Right atrium auricular region (tissue), 2 donors: ENCODE measurements at regions not wholly inside any gene's neighbourhood (a gene's known extent, or its start where the extent isn't known, plus 50 kb on each side); places are given as distances from the start of the nearest gene placed in this dataset.

Experiments
- DNase-seq: peaks from one replicate; pipeline ENCODE4 v3.0.0-alpha.2; 2019; ENCODE audit warnings: low spot score
- H3K27ac ChIP-seq, 2 donors: fragments of 200-600 bp; sonication (generic); 1 replicate in 1 of 2; 2 replicates in 1 of 2; pipeline ENCODE4 v1.5.1; 2016 to 2019
- H3K27me3 ChIP-seq, 2 donors: fragments of 200-600 bp; sonication (generic); one replicate each; pipeline versions ENCODE4 v1.5.1 to v1.6.0; 2017 to 2019
- H3K36me3 ChIP-seq: fragments of 200-600 bp; sonication (generic); one replicate; pipeline ENCODE4 v1.5.1; 2016
- H3K4me1 ChIP-seq, 2 donors: fragments of 200-600 bp; sonication (generic); one replicate each; pipeline versions ENCODE4 v1.5.1 to v1.6.0; 2017 to 2019
- H3K4me3 ChIP-seq, 2 donors: fragments of 200-600 bp; sonication (generic); 1 replicate in 1 of 2; 2 replicates in 1 of 2; pipeline ENCODE4 v1.5.1; 2017 to 2019; ENCODE audit warnings: mild to moderate bottlenecking in 1 of 2, moderate library complexity in 1 of 2
- H3K9me3 ChIP-seq, 2 donors: fragments of 200-600 bp; sonication (generic); one replicate each; pipeline ENCODE4 v1.5.1; 2019
- CTCF ChIP-seq, 2 donors: fragments of 200-600 bp; sonication (generic); IDR thresholded peaks; one replicate each; pipeline ENCODE4 v1.5.1; 2019; ENCODE audit warnings: antibody characterized with exemption in 2 of 2

GRCh38 chr12:114757684-114758325 lies 73.8 kb upstream of the TBX3 start:
- no peak for TF ChIP-seq CTCF (IDR thresholded peaks at IDR 0.05)
- peaks cover 0 to 2% of the 10 kb centered on the region in 2 donors for H3K4me1 ChIP-seq
- H3K4me3 ChIP-seq = no peak overlapping the region
- no peak overlapping the region for H3K27ac ChIP-seq
- no peaks in the 10 kb centered on the region for H3K9me3 ChIP-seq
- no peaks in the 10 kb centered on the region for H3K36me3 ChIP-seq
- no peak for DNase-seq
- no peaks in the 10 kb centered on the region for H3K27me3 ChIP-seq

GRCh38 chr12:114752217-114752616 lies 68.2 kb upstream of the TBX3 start:
- no peaks in the 10 kb centered on the region for H3K4me1 ChIP-seq
- no peaks in the 10 kb centered on the region for H3K36me3 ChIP-seq
- TF ChIP-seq CTCF (IDR thresholded peaks at IDR 0.05) = no peak
- H3K4me3 ChIP-seq = no peak overlapping the region
- no peaks in the 10 kb centered on the region for H3K27me3 ChIP-seq
- DNase-seq = no peak
- H3K9me3 ChIP-seq = no peaks in the 10 kb centered on the region
- no peak overlapping the region for H3K27ac ChIP-seq

GRCh38 chr12:114751712-114752111 lies 67.7 kb upstream of the TBX3 start:
- TF ChIP-seq CTCF (IDR thresholded peaks at IDR 0.05) = no peak
- Histone ChIP-seq H3K4me3 (no peak overlapping the region), H3K27me3 (no peaks in the 10 kb centered on the region), H3K9me3 (no peaks in the 10 kb centered on the region), H3K36me3 (no peaks in the 10 kb centered on the region), H3K27ac (no peak overlapping the region), H3K4me1 (no peaks in the 10 kb centered on the region)
- DNase-seq = no peak

- DNase-seq = no peak
- Histone ChIP-seq H3K27me3 (no peaks in the 10 kb centered on the region), H3K4me3 (no peak overlapping the region), H3K4me1 (no peaks in the 10 kb centered on the region), H3K27ac (no peak overlapping the region), H3K9me3 (no peaks in the 10 kb centered on the region), H3K36me3 (no peaks in the 10 kb centered on the region)
- TF ChIP-seq CTCF (IDR thresholded peaks at IDR 0.05) = no peak
Observed at GRCh38 chr12:114750917-114751316, 66.9 kb upstream of the TBX3 start.

DNA sequence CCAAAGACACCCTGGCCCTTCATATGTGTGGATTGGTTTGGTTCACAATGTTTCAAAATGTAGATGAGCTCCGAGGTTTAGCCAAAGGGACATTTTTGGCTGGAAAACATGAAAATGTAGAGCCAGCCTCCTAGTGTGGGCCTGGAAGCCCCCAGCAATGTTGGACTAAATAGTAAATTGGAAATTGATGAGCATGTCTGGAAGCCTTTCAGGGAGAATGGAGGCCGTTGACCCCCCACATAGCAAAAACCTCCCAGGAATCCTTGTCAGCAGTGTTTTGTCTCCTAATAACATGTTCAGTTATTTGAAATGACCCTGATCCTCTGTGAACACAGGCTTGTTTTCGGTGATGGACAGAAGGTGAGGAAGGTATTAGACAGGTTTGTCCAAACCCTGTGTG lies 65.1 kb upstream of the TBX3 start:
- Histone ChIP-seq H3K4me1 (no peaks in the 10 kb centered on the region), H3K27ac (no peak overlapping the region), H3K27me3 (no peaks in the 10 kb centered on the region), H3K36me3 (no peaks in the 10 kb centered on the region), H3K4me3 (no peak overlapping the region), H3K9me3 (no peaks in the 10 kb centered on the region)
- DNase-seq = no peak
- TF ChIP-seq CTCF (IDR thresholded peaks at IDR 0.05) = no peak
